Body of pancreas (tissue), 4 donors: ENCODE measurements at regions not wholly inside any gene's neighbourhood (a gene's known extent, or its start where the extent isn't known, plus 50 kb on each side); places are given as distances from the start of the nearest gene placed in this dataset.

Source experiments
- ATAC-seq: fragments of 150-250 bp; one replicate; pipeline ENCODE4 v1.9.1; 2016
- DNase-seq, 4 donors: peaks; one replicate each; pipeline ENCODE4 v3.0.0-alpha.2; 2019
- H3K27ac ChIP-seq, 4 donors: fragments of 200-600 bp; sonication (generic); 1 replicate in 3 of 4; 2 replicates in 1 of 4; pipeline versions ENCODE4 v1.5.1 to v1.6.1; 2016 to 2019; ENCODE audit warnings: mild to moderate bottlenecking in 1 of 4, mixed read lengths in 1 of 4, moderate library complexity in 1 of 4
- H3K27me3 ChIP-seq, 2 donors: fragments of 200-600 bp; sonication (generic); one replicate each; pipeline ENCODE4 v1.6.0; 2016; ENCODE audit warnings: mild to moderate bottlenecking in 1 of 2
- H3K36me3 ChIP-seq, 2 donors: fragments of 200-600 bp; sonication (generic); replicated peaks in 1 of 2; 2 replicates each; pipeline ENCODE4 v1.5.1; 2016; ENCODE audit warnings: low read depth in 2 of 2; ENCODE audit not compliant: insufficient read depth in 1 of 2
- H3K4me1 ChIP-seq: fragments of 200-600 bp; sonication (generic); one replicate; pipeline ENCODE4 v1.6.0; 2016
- H3K4me3 ChIP-seq, 2 donors: fragments of 200-600 bp; sonication (generic); 1 replicate in 1 of 2; 2 replicates in 1 of 2; pipeline ENCODE4 v1.5.1; 2016 to 2019
- H3K9me3 ChIP-seq, 3 donors: fragments of 200-600 bp; sonication (generic); 1 replicate in 2 of 3; 2 replicates in 1 of 3; pipeline ENCODE4 v1.5.1; 2016
- CTCF ChIP-seq, 7 experiments: fragments of 450-650 bp in 4 of 7; fragments of 200-600 bp in 3 of 7; sonication (generic) in 3 of 7; IDR thresholded peaks; one replicate each; pipeline ENCODE4 v1.5.1; 2016 to 2019; ENCODE audit warnings: antibody characterized with exemption in 7 of 7
- POLR2A ChIP-seq, 3 donors: fragments of 450-650 bp; IDR thresholded peaks; one replicate each; pipeline ENCODE4 v1.6.1; 2016; ENCODE audit warnings: antibody characterized with exemption in 3 of 3, mild to moderate bottlenecking in 2 of 3
- WGBS, 2 donors: methylation state at CpG; one replicate each; pipeline ENCODE4 v1.1.5; 2017; 5-methylcytosine and 5-hydroxymethylcytosine counted together
- intact Hi-C: fragments of 100-400 bp; cut with DNase I; formaldehyde crosslinking; loops from one replicate; pipeline ENCODE4 v1.15.1; 2023

GRCh38 chr2:208568203-208568602, 161.6 kb downstream of the PTH2R start:
- no peak for DNase-seq
- no peak for ATAC-seq
- H3K27me3 ChIP-seq = no peaks in the 10 kb centered on the region
- H3K36me3 ChIP-seq = no peaks in the 10 kb centered on the region
- TF ChIP-seq CTCF (IDR thresholded peaks at IDR 0.05) (no peak), POLR2A (IDR thresholded peaks at IDR 0.05) (no peak)
- H3K4me1 ChIP-seq = no peaks in the 10 kb centered on the region
- H3K27ac ChIP-seq = no peak overlapping the region
- intact Hi-C loops = no loop called here
- H3K4me3 ChIP-seq = no peak overlapping the region
- H3K9me3 ChIP-seq = no peaks in the 10 kb centered on the region
- 60 to 62% methylated on average over 3 of the region's 3 CpGs for WGBS, 2 donors

GRCh38 chr2:208570066-208570465, 163.5 kb downstream of the PTH2R start:
- Histone ChIP-seq H3K9me3 (no peaks in the 10 kb centered on the region), H3K4me1 (no peaks in the 10 kb centered on the region), H3K27ac (no peak overlapping the region), H3K27me3 (no peaks in the 10 kb centered on the region), H3K36me3 (no peaks in the 10 kb centered on the region), H3K4me3 (no peak overlapping the region)
- 79 to 81% methylated on average over 5 of the region's 5 CpGs for WGBS, 2 donors
- no peak for TF ChIP-seq POLR2A (IDR thresholded peaks at IDR 0.05)
- ATAC-seq (no peak), DNase-seq (no peak)
- intact Hi-C loops = no loop called here

- intact Hi-C loops = no loop called here
- H3K27me3 ChIP-seq = no peaks in the 10 kb centered on the region
- no peak for TF ChIP-seq POLR2A (IDR thresholded peaks at IDR 0.05)
- TF ChIP-seq CTCF (IDR thresholded peaks at IDR 0.05) = no peak
- no peak for DNase-seq
- no peaks in the 10 kb centered on the region for H3K4me1 ChIP-seq
- no peaks in the 10 kb centered on the region for H3K9me3 ChIP-seq
- WGBS, 2 donors = 43 to 49% methylated on average over 17 of the region's 17 CpGs
- ATAC-seq = no peak
- no peak overlapping the region for H3K4me3 ChIP-seq
- no peaks in the 10 kb centered on the region for H3K36me3 ChIP-seq
- no peak overlapping the region for H3K27ac ChIP-seq
Observed at GRCh38 chr2:208570851-208571763, 164.5 kb downstream of the PTH2R start.

GRCh38 chr2:208571764-208572131, 165.2 kb downstream of the PTH2R start:
- Histone ChIP-seq H3K36me3 (no peaks in the 10 kb centered on the region), H3K4me1 (no peaks in the 10 kb centered on the region), H3K27me3 (no peaks in the 10 kb centered on the region), H3K4me3 (no peak overlapping the region), H3K27ac (no peak overlapping the region), H3K9me3 (no peaks in the 10 kb centered on the region)
- DNase-seq = no peak
- TF ChIP-seq POLR2A (IDR thresholded peaks at IDR 0.05) (no peak), CTCF (IDR thresholded peaks at IDR 0.05) (no peak)
- ATAC-seq = no peak
- intact Hi-C loops = no loop called here

GRCh38 chr2:208573569-208573968, 167.0 kb downstream of the PTH2R start:
- H3K9me3 ChIP-seq = no peaks in the 10 kb centered on the region
- TF ChIP-seq POLR2A (IDR thresholded peaks at IDR 0.05) = no peak
- no peak for TF ChIP-seq CTCF (IDR thresholded peaks at IDR 0.05)
- H3K4me3 ChIP-seq = no peak overlapping the region
- H3K27ac ChIP-seq = no peak overlapping the region
- H3K36me3 ChIP-seq = no peaks in the 10 kb centered on the region
- no peaks in the 10 kb centered on the region for H3K27me3 ChIP-seq
- ATAC-seq (no peak), DNase-seq (no peak)
- no peaks in the 10 kb centered on the region for H3K4me1 ChIP-seq
- WGBS, 2 donors = 66 to 82% methylated on average over 1 of the region's 1 CpG
- intact Hi-C loops = no loop called here
